NCI-H2196 (cell line): ENCODE measurements at regions not wholly inside any gene's neighbourhood (a gene's known extent, or its start where the extent isn't known, plus 50 kb on each side); places are given as distances from the start of the nearest gene placed in this dataset.
"Not testable (repeated sequence)": the region's sequence is repeated elsewhere in the genome, so short reads cannot be mapped to it uniquely, and the experiment has no call there.

Experiments used
- DNase-seq: peaks from one replicate; lab custom pipeline; 2025; ENCODE audit not compliant: unreplicated experiment; lab: John Stamatoyannopoulos, UW

- no peak for DNase-seq
Observed at GRCh38 chr5:131107128-131107527, 57.9 kb downstream of the HINT1 start.

- no peak for DNase-seq
Observed at GRCh38 chr5:131104169-131104808, 60.8 kb downstream of the HINT1 start.

GRCh38 chr5:131096774-131097710 is 68.0 kb downstream of the HINT1 start:
- no peak for DNase-seq

- DNase-seq: not testable (repeated sequence)
Observed at GRCh38 chr5:131095561-131095960, 69.5 kb downstream of the HINT1 start.

GRCh38 chr5:131084436-131084835 is 80.6 kb downstream of the HINT1 start:
- no peak for DNase-seq

GRCh38 chr5:131081913-131082488 is 83.1 kb downstream of the HINT1 start:
- no peak for DNase-seq

GRCh38 chr5:131081374-131081773 is 83.7 kb downstream of the HINT1 start:
- DNase-seq: no peak

- no peak for DNase-seq
Observed at GRCh38 chr5:131079232-131079631, 85.8 kb downstream of the HINT1 start.

- DNase-seq: no peak
Observed at GRCh38 chr5:131068893-131069643, 96.0 kb downstream of the HINT1 start.

- no peak for DNase-seq
Observed at GRCh38 chr5:131068076-131068475, 97.0 kb downstream of the HINT1 start.

GRCh38 chr5:131067636-131068035 is 97.4 kb downstream of the HINT1 start:
- no peak for DNase-seq

GRCh38 chr5:131064669-131065371 is 100.2 kb downstream of the HINT1 start:
- no peak for DNase-seq

- DNase-seq: no peak
Observed at GRCh38 chr5:131042021-131042789, 122.9 kb downstream of the HINT1 start.

GRCh38 chr5:131023498-131023865 is 141.6 kb downstream of the HINT1 start:
- DNase-seq: no peak

- DNase-seq: no peak
Observed at GRCh38 chr5:131022811-131023497, 142.1 kb downstream of the HINT1 start.

- DNase-seq: no peak
Observed at GRCh38 chr5:131021646-131022045, 143.4 kb downstream of the HINT1 start.

- DNase-seq: no peak
Observed at GRCh38 chr5:131019601-131020315, 145.3 kb downstream of the HINT1 start.

- DNase-seq: no peak
Observed at GRCh38 chr5:131019111-131019510, 145.9 kb downstream of the HINT1 start.

- DNase-seq: no peak
Observed at GRCh38 chr5:131008329-131008728, 156.7 kb downstream of the HINT1 start.
